Prostate gland (tissue), 2 donors: ENCODE measurements at regions not wholly inside any gene's neighbourhood (a gene's known extent, or its start where the extent isn't known, plus 50 kb on each side); places are given as distances from the start of the nearest gene placed in this dataset.

Source experiments
- DNase-seq: peaks from one replicate; pipeline ENCODE4 v3.0.0-alpha.2; 2019; ENCODE audit warnings: low spot score
- H3K27ac ChIP-seq, 2 donors: fragments of 200-600 bp; sonication (generic); 2 replicates each; pipeline ENCODE4 v1.5.1; 2017 to 2019
- H3K27me3 ChIP-seq: fragments of 200-600 bp; sonication (generic); replicated peaks from 2 replicates; pipeline ENCODE4 v1.5.1; 2019; ENCODE audit not compliant: insufficient read depth
- H3K36me3 ChIP-seq, 2 donors: fragments of 200-600 bp; sonication (generic); 1 replicate in 1 of 2; 2 replicates in 1 of 2; pipeline versions ENCODE4 v1.5.1 to v1.8.1; 2017 to 2019
- H3K4me1 ChIP-seq: fragments of 200-600 bp; sonication (generic); replicated peaks from 2 replicates; pipeline ENCODE4 v1.5.1; 2019
- H3K4me3 ChIP-seq, 2 donors: fragments of 200-600 bp; sonication (generic); 2 replicates each; pipeline ENCODE4 v1.5.1; 2017 to 2019
- H3K9me3 ChIP-seq: fragments of 200-600 bp; sonication (generic); 2 replicates; pipeline ENCODE4 v1.5.1; 2017
- POLR2A ChIP-seq: fragments of 450-650 bp; IDR thresholded peaks from one replicate; pipeline ENCODE4 v1.6.1; 2016; ENCODE audit warnings: antibody characterized with exemption, mild to moderate bottlenecking
- POLR2AphosphoS5 ChIP-seq: sonication (generic); formaldehyde crosslinking; IDR thresholded peaks from one replicate; pipeline ENCODE4 v1.6.1; 2017; ENCODE audit warnings: antibody characterized with exemption
- WGBS: methylation state at CpG from one replicate; pipeline ENCODE4 v1.1.5; 2018; 5-methylcytosine and 5-hydroxymethylcytosine counted together
- intact Hi-C: fragments of 100-400 bp; cut with DNase I; formaldehyde crosslinking; loops from one replicate; pipeline ENCODE4 v1.14.2; 2022
- TF ChIP-seq, protein P1 (sequence below), 4 experiments: fragments of 200-600 bp in 2 of 4; fragments of 450-650 bp in 2 of 4; sonication (generic) in 2 of 4; IDR thresholded peaks; 1 replicate in 3 of 4; 2 replicates in 1 of 4; pipeline ENCODE4 v1.5.1; 2016 to 2019; ENCODE audit warnings: antibody characterized with exemption in 4 of 4, mild to moderate bottlenecking in 2 of 4, moderate library complexity in 2 of 4

- 96% methylated on average over 2 of the region's 2 CpGs for WGBS
- H3K36me3 ChIP-seq, result no peaks in the 10 kb centered on the region
- H3K9me3 ChIP-seq, result no peaks in the 10 kb centered on the region
- H3K4me3 ChIP-seq, result no peak overlapping the region
- H3K27ac ChIP-seq, result no peak overlapping the region
- H3K4me1 ChIP-seq, result no peaks in the 10 kb centered on the region
- TF ChIP-seq POLR2AphosphoS5 (no peak), POLR2A (no peak)
- TF ChIP-seq, protein P1, sequence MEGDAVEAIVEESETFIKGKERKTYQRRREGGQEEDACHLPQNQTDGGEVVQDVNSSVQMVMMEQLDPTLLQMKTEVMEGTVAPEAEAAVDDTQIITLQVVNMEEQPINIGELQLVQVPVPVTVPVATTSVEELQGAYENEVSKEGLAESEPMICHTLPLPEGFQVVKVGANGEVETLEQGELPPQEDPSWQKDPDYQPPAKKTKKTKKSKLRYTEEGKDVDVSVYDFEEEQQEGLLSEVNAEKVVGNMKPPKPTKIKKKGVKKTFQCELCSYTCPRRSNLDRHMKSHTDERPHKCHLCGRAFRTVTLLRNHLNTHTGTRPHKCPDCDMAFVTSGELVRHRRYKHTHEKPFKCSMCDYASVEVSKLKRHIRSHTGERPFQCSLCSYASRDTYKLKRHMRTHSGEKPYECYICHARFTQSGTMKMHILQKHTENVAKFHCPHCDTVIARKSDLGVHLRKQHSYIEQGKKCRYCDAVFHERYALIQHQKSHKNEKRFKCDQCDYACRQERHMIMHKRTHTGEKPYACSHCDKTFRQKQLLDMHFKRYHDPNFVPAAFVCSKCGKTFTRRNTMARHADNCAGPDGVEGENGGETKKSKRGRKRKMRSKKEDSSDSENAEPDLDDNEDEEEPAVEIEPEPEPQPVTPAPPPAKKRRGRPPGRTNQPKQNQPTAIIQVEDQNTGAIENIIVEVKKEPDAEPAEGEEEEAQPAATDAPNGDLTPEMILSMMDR (IDR thresholded peaks at IDR 0.05), result no peak
- no peak for DNase-seq
- H3K27me3 ChIP-seq, result no peaks in the 10 kb centered on the region
- intact Hi-C loops, result no loop called here
These were observed 209.7 kb downstream of the SPRY1 start for GRCh38 chr4:123606336-123606735.

DNA sequence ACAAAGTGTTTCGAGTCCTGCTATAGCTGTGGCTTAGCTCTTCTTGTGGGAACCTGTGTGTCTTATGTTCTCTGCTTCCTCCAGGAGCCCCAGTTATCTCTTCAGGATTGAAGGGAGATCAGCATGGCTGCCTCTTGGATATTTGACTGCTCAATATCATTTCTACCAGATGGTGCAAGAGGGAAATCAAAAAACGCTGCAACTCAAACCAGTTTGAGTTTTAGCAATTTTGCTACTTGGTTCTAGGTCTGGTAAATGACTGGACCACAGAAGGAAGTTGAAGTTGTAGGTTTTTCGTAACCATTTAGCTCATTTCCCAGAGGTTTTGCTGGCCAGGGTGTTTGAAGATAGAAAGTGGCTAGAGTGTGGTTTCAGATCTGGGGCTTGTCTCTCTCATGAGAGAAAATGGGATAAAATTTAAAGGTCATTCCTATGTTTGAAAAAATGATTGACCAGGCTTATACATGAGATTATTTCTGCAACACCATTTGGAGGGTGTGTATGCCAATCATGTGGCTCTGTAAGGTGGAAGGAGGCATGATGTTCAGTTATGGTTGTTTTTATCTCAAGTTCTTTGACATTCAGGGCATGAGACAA is 210.4 kb downstream of the SPRY1 start:
- no peaks in the 10 kb centered on the region for H3K27me3 ChIP-seq
- 88% methylated on average over 3 of the region's 3 CpGs for whole genome bisulfite sequencing
- intact Hi-C loops, result no loop called here

DNA sequence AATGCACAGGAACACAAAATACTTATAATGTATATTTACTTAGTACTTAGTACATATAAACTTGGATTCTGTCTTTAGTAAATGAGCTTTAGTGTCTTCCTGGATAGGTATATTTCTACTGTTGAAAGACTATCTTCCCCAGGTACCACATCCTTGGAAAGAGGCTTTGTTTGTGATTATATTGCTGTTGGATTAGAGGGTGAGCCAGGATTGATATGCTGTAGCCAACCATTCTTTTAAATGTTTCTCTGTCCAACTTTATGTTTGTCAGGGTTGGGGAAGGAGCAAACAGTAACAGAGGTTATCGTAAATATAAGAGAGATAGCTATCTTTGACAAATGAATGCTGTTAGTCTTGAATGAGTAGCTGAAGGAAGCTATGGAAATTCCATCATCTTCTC is 213.2 kb downstream of the SPRY1 start:
- 33% methylated on average over 1 of the region's 1 CpG for WGBS
- H3K4me1 ChIP-seq, result no peaks in the 10 kb centered on the region
- H3K36me3 ChIP-seq, result no peaks in the 10 kb centered on the region
- no peak overlapping the region for H3K27ac ChIP-seq
- intact Hi-C loops, result no loop called here
- H3K4me3 ChIP-seq, result no peak overlapping the region
- no peaks in the 10 kb centered on the region for H3K9me3 ChIP-seq
- TF ChIP-seq POLR2AphosphoS5 (peak; percentile 63), POLR2A (no peak)
- H3K27me3 ChIP-seq, result no peaks in the 10 kb centered on the region
- DNase-seq, result peak; percentile 15

More for the DNA sequence above, 210.4 kb downstream of the SPRY1 start:
- no peak for DNase-seq
- TF ChIP-seq, protein P1 (IDR thresholded peaks at IDR 0.05), result no peak
- TF ChIP-seq POLR2A (no peak), POLR2AphosphoS5 (no peak)
- Histone ChIP-seq H3K27ac (no peak overlapping the region), H3K4me3 (no peak overlapping the region), H3K4me1 (no peaks in the 10 kb centered on the region), H3K9me3 (no peaks in the 10 kb centered on the region), H3K36me3 (no peaks in the 10 kb centered on the region)

- WGBS, result 93% methylated on average over 9 of the region's 9 CpGs
- H3K4me1 ChIP-seq, result no peaks in the 10 kb centered on the region
- no peak overlapping the region for H3K27ac ChIP-seq
- TF ChIP-seq, protein P1 (IDR thresholded peaks at IDR 0.05), result no peak
- TF ChIP-seq POLR2AphosphoS5 (no peak), POLR2A (no peak)
- H3K36me3 ChIP-seq, result no peaks in the 10 kb centered on the region
- no peak overlapping the region for H3K4me3 ChIP-seq
- intact Hi-C loops, result no loop called here
- no peaks in the 10 kb centered on the region for H3K27me3 ChIP-seq
- DNase-seq, result no peak
- H3K9me3 ChIP-seq, result no peaks in the 10 kb centered on the region
These were observed 217.2 kb downstream of the SPRY1 start for GRCh38 chr4:123613586-123614344.

DNA sequence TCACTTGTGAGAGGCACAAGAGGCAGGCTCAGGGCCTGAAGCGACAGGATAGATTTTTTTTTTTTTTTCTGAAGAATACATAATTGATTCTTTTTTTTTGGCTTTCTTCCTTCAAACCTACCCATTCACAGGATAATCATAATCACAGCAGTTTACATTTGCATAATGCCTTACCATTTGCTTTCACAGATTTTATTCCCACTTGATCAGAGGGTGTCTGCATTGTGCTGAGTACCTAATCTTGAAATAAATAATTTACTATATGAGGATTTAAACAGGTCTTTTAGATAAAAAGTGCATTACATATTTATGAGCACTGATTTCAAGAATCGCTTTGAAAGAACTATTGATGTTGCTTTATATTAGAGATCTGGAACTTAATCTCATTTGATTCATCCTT is 219.3 kb downstream of the SPRY1 start:
- intact Hi-C loops, result no loop called here
- no peak overlapping the region for H3K4me3 ChIP-seq

More for the DNA sequence above, 219.3 kb downstream of the SPRY1 start:
- Histone ChIP-seq H3K27me3 (no peaks in the 10 kb centered on the region), H3K36me3 (no peaks in the 10 kb centered on the region), H3K4me1 (no peaks in the 10 kb centered on the region), H3K27ac (no peak overlapping the region), H3K9me3 (no peaks in the 10 kb centered on the region)
- WGBS, result 96% methylated on average over 2 of the region's 2 CpGs
- no peak for TF ChIP-seq POLR2A
- TF ChIP-seq POLR2AphosphoS5, result no peak
- TF ChIP-seq, protein P1 (IDR thresholded peaks at IDR 0.05), result no peak
- DNase-seq, result no peak
